ENCODE measurements at regions not wholly inside any gene's neighbourhood (a gene's known extent, or its start where the extent isn't known, plus 50 kb on each side); places are given as distances from the start of the nearest gene placed in this dataset.

GRCh38 chr15:69980341-69981059 is 117.2 kb downstream of the TLE3 start:
- DNase-seq (ENCODE audit: low read depth in 2 of 2) = no peak

- DNase-seq (ENCODE audit: low read depth in 2 of 2) = no peak
Measured at GRCh38 chr15:69982037-69982436, 115.7 kb downstream of the TLE3 start.

DNA sequence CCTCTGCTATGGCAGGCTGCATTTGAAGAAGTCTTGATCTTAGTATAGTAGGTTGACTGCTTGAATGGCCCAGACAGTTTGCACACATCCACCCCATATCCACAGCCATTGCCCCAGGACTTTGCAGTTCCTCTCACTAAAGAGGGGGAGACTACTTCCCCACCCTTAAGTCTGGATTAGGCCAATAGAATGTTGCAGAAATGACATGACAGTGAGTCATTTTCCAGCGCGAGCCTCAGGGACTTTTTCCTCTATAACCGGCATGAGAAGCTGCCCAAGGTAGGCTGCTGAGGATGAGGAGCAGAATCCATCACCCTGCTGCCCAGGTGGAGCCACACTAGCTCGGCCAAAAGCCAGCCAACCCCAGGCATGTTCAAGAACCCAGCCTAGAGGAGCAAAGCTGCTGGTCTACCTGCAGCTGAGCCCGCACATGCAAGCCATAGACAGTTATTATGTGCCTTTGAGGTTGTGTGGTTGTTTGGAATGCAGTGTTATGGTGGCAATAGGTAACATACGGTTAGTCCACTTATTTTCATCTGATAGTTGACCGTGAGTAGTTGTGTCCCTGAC is 113.9 kb downstream of the TLE3 start:
- no peak for DNase-seq (ENCODE audit: low read depth in 2 of 2)

DNA sequence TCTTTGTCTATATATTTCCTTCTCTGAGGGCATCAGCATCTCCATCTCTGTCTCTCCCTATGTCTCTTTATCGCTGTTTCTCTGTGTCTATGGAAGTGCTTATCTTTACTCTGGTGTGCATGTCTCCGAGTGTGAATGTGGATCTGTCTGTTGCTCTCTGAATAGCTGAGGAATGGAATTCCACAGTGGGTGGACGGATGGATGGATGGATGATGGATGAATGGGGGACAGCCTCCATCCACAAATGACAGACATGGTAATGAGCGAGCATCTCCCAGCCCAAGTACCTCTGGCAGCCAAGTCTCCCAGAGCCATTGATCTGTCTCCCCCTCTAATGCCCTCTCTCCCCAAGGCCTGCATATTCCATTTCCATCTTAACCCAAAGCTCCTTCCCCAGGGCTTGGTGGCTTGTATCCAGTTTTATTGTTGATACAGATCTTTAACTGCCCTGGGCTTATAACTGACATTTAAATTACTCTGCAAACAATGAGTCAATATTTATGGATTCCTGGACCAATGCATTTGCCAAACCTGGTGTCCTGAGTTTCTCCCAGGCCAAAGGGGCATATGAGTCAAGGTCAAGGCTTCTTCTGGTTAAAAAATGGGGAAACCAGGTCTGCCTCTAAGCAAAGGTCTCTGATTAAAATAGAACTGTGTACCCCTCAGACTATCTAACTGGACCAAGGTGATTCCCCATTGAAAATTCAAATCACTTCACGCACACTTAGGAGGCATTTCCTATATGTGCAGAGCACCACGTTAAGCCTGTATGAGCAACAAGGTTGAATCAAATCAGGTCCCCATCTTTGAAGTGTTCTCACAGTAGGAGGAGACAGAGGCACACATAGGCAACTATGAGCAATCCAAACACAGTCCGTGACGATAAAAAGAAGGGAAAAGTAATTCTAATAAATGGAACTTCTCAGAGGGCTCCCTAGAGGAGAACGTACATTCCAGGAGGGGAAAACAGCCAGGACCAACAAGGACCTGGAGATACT is 109.9 kb downstream of the TLE3 start:
- no peak for DNase-seq (ENCODE audit: low read depth in 2 of 2)

- no peak for DNase-seq (ENCODE audit: low read depth in 2 of 2)
Measured at GRCh38 chr15:69988541-69989225, 109.0 kb downstream of the TLE3 start.

GRCh38 chr15:69990566-69991421 is 106.9 kb downstream of the TLE3 start:
- DNase-seq (ENCODE audit: low read depth in 2 of 2) = no peak

DNA sequence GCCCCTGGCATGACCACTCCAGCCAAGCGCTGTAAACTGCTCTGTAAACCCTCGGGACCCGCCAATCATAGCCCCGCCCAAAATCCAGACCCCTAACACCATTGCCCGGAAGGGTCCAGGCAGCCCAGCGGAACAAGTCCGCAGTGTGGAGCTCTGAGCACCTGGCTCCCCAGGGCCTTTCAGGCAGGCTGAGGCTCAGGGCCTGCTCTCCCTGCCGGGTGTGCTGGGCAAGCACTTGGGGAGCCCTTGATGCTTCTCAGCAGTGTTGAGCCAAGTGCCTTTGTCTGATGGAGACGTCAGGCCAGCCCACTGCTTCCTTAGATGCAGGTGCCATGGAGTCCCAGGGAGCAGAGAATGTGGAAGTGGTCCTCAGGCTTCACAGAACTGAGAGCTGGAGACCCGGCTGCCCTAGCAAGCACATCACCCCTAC is 106.2 kb downstream of the TLE3 start:
- no peak for DNase-seq (ENCODE audit: low read depth in 2 of 2)

GRCh38 chr15:69992348-69992747 is 105.4 kb downstream of the TLE3 start:
- DNase-seq (ENCODE audit: low read depth in 2 of 2) = no peak

DNA sequence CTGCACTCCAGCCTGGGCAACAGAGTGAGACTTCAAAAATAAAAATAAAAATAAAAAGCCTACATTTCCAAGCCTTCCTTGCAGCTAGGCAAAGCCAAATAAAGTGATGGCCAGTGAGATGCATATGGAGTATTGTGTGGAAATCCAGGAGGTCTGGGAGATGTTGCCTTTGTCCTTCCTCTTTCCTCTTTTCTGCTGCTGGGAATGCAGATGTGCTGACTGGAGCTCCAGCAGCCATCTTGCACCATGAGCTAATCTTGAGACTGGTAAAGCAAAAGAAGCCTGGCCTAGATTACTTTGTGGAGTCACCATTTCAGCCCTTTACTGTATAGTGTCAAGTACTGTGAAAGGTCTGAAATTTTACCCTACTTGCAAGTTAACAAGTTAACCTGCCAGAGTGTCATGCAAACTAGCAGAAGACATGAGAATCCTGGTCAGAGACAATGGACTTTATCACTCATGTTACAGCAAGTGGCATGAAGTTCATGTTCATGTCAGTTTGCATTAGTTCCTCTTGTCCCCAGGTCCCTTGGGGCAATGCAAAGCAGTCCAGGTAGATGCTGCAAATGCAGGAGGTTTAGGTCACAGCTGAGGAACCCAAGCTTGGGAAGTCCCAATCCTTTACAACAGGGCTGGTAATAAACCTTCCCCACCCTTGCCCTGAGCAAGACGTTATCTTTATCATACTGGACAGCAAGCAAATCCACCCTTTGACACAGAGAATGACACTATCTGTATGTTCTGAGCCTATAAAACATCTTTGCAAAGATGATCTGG is 103.1 kb downstream of the TLE3 start:
- no peak for DNase-seq (ENCODE audit: low read depth in 2 of 2)

GRCh38 chr15:69996321-69997160 is 101.2 kb downstream of the TLE3 start:
- DNase-seq (ENCODE audit: low read depth in 2 of 2) = no peak

DNA sequence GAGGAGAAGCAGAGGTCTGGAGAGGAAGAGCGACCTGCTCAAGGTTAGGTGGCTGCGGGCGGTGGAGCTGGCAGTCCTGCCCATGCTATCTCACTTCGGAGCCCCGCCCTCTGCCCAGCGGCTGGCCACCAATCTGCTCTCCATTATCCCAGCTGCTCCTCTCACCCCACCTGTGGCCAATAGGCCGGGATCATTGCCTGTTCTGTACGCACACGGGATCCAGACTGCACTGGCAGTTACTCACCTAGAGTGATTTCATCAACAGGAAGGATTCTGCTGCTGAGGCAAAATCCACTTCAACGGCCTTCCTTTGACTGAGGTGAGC is 100.6 kb downstream of the TLE3 start:
- DNase-seq (ENCODE audit: low read depth in 2 of 2) = no peak
